H54 (cell line): ENCODE measurements at regions not wholly inside any gene's neighbourhood (a gene's known extent, or its start where the extent isn't known, plus 50 kb on each side); places are given as distances from the start of the nearest gene placed in this dataset.

Experiments used
- DNase-seq: peaks from one replicate; pipeline ENCODE4 v3.0.0; 2011; ENCODE audit warnings: low spot score, mixed read lengths; ENCODE audit not compliant: insufficient read length
- FAIRE-seq: peaks from 3 replicates; lab custom pipeline; 2011; peaks lifted over from hg19 to GRCh38; lab: Jason Lieb, UNC
- POLR2A ChIP-seq: IDR thresholded peaks from 2 replicates; pipeline ENCODE4 v1.6.1; 2011; ENCODE audit warnings: low read depth, mild to moderate bottlenecking, low read length

- TF ChIP-seq POLR2A: no peak
- DNase-seq: no peak
- no peak for FAIRE-seq
Measured at GRCh38 chr4:135605076-135605475, 1403.5 kb upstream of the PABPC4L start.

DNA sequence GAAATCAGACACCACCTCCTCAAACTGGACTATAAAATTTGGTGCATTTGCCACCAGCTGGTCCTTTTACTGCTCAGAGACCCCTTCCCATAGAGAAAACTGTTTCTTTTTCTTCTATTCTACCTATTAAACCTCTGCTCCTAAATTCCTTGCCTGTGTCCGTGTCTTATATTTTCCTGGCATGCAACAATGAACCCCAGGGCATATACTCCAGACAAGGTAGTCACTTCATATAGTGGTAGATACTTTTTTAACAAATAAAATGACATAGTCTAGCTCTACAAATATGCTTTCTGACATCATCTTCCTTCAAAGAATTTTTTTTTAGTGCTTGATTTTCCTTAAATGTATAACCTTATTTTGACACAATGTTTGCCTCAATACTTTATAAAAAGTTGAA, 1402.9 kb upstream of the PABPC4L start:
- no peak for DNase-seq
- FAIRE-seq: no peak

GRCh38 chr4:135601351-135601750, 1399.8 kb upstream of the PABPC4L start:
- no peak for TF ChIP-seq POLR2A
- FAIRE-seq: no peak
- no peak for DNase-seq

More for the DNA sequence above, 1402.9 kb upstream of the PABPC4L start:
- TF ChIP-seq POLR2A: no peak

DNA sequence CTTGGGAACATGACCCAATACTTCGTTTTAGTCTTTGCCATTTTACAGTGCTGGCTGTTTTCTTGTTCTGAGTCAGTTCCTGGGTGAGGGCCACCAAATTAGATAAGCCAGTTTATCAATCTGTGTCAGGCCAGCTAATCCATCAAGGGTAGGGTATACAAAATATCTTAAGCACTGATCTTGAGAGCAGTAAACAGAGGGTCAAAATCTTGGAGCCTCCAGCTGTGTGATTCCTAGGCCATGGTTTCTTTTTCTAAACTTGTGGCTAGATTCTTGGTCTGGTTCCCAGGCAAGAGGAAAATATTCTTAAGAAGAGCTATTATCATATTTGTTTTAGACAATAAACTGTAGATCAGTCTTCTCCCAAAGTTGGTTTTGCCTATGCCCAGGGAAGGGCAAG, 1396.6 kb upstream of the PABPC4L start:
- no peak for TF ChIP-seq POLR2A
- no peak for FAIRE-seq
- DNase-seq: no peak

- FAIRE-seq: no peak
- TF ChIP-seq POLR2A: no peak
- DNase-seq: no peak
Measured at GRCh38 chr4:135594521-135594920, 1392.9 kb upstream of the PABPC4L start.

GRCh38 chr4:135575041-135575440, 1373.5 kb upstream of the PABPC4L start:
- no peak for FAIRE-seq
- TF ChIP-seq POLR2A: no peak
- no peak for DNase-seq

DNA sequence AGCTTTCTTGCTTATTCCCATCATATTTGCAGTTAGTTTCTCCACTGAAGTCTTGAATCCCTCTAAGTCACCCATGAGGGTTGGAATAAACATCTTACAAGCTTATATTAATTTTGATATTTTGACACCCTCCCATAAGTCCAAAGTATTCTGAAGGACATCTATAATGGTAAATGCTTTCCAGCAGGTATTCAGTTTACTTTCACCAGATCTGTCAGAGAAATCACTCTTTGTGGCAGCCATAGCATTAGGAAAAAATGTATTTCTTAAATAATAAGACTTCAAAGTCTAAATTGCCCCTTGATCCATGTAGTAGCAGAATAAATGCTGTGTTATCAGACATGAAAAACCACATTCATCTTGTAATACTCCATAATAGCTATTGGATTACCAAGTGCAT, 1371.7 kb upstream of the PABPC4L start:
- TF ChIP-seq POLR2A: no peak
- FAIRE-seq (no peak), DNase-seq (no peak)

GRCh38 chr4:135564090-135564489, 1362.5 kb upstream of the PABPC4L start:
- FAIRE-seq: no peak
- DNase-seq: no peak
- no peak for TF ChIP-seq POLR2A

DNA sequence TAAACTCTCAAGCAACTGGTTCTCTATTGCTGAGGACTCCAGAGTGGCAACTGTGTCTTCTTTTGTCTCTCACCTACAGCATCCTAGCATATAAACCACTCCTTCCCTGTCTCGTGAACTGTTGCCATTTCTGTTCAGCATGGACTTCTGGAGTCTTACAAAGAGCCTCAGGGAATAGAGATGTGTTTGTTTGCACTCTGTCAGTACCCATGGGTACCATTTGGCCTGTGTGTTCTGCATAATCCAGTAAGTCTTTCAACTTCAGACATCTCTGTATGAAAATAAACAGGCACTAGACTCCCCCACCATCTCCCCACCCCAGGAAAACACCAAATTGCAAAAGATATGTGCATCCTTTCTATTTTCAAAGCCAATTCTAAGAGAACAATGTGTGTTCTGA, 1351.6 kb upstream of the PABPC4L start:
- TF ChIP-seq POLR2A: no peak
- no peak for FAIRE-seq

GRCh38 chr4:135552131-135552530, 1350.5 kb upstream of the PABPC4L start:
- no peak for FAIRE-seq
- DNase-seq: no peak
- TF ChIP-seq POLR2A: no peak

More for the DNA sequence above, 1351.6 kb upstream of the PABPC4L start:
- no peak for DNase-seq

DNA sequence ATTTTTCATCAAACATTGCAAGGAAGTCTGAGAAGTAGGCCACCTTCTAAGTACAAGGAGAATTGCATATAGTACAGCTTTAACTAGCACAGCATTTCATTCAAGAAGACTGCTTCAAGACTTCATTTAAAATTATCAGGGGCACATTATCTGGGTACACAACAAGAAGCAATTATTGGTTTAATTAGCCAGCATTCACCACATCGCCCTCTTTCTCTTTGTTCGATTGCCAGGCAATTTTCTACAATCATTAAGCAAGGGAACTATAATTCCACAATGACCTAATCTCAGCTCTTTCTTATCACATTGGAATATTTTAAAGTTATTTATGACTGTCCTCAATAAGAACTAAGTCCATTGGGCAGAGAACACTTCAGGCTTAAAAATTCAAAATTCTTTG, 1347.1 kb upstream of the PABPC4L start:
- FAIRE-seq (no peak), DNase-seq (no peak)
- TF ChIP-seq POLR2A: no peak

- FAIRE-seq (no peak), DNase-seq (no peak)
- no peak for TF ChIP-seq POLR2A
Measured at GRCh38 chr4:135545616-135546317, 1344.2 kb upstream of the PABPC4L start.

- no peak for FAIRE-seq
- no peak for DNase-seq
- no peak for TF ChIP-seq POLR2A
Measured at GRCh38 chr4:135538698-135539097, 1337.1 kb upstream of the PABPC4L start.

- DNase-seq (no peak), FAIRE-seq (no peak)
Measured at GRCh38 chr4:135533053-135533452, 1331.5 kb upstream of the PABPC4L start.

DNA sequence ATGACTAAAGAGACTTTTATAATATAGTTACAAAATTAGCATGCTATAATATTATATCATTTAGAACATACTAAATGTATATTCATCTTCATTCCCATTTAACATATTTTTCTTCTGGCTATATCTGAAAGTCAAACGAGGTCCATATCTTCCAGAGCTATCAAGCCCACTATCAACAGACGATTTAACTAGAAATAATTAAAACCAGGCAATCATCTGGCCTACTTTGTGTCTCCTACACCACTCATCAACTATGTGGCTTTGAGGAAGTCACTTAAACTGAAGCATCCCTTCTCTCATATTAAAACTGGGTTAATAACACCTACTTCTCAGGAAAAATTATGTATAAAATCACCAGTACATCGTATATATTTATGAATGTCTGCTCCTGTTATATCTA, 1330.5 kb upstream of the PABPC4L start:
- no peak for TF ChIP-seq POLR2A
- FAIRE-seq (no peak), DNase-seq (no peak)

More at GRCh38 chr4:135533053-135533452, 1331.5 kb upstream of the PABPC4L start:
- no peak for TF ChIP-seq POLR2A
